Naive thymus-derived CD4-positive, alpha-beta T cell (primary cell): ENCODE measurements at regions not wholly inside any gene's neighbourhood (a gene's known extent, or its start where the extent isn't known, plus 50 kb on each side); places are given as distances from the start of the nearest gene placed in this dataset.

Experiments
- ATAC-seq: fragments of 150-1000 bp; cut with Tn5 transposase; 2 replicates; pipeline ENCODE4 v1.10.0; 2021; ENCODE audit warnings: mild to moderate bottlenecking, moderate library complexity
- CTCF ChIA-PET: fragments of 350-600 bp; sonication (Branson Sonifier 250); formaldehyde crosslinking; loops from one replicate; lab custom pipeline; 2021; ENCODE audit warnings: antibody characterized with exemption; lab: Charles Lee
- POLR2A ChIA-PET: fragments of 350-600 bp; sonication (Branson Sonifier 250); formaldehyde crosslinking; loops from one replicate; lab custom pipeline; 2021; ENCODE audit warnings: antibody characterized with exemption, inconsistent platforms; lab: Charles Lee
- DNase-seq, 9 donors: peaks; one replicate each; pipeline versions ENCODE4 v3.0.0 to v3.0.0-alpha.2; 2020 to 2022; ENCODE audit warnings: mixed read lengths in 1 of 9
- H3K27ac ChIP-seq: one replicate; pipeline ENCODE4 v1.7.0; 2013; ENCODE audit warnings: mild to moderate bottlenecking, low read depth, low read length, moderate library complexity
- H3K27me3 ChIP-seq, 2 donors: one replicate each; pipeline ENCODE4 v1.7.0; 2013; ENCODE audit warnings: low read length in 2 of 2, mild to moderate bottlenecking in 2 of 2, moderate library complexity in 2 of 2; ENCODE audit not compliant: control insufficient read depth in 2 of 2, insufficient read depth in 2 of 2
- H3K36me3 ChIP-seq, 3 experiments: 1 replicate in 2 of 3; 2 replicates in 1 of 3; pipeline ENCODE4 v1.7.0; 2013; ENCODE audit warnings: low read length in 3 of 3, mild to moderate bottlenecking in 3 of 3, moderate library complexity in 1 of 3; ENCODE audit not compliant: insufficient read depth in 3 of 3, control insufficient read depth in 2 of 3
- H3K4me1 ChIP-seq, 2 donors: one replicate each; pipeline ENCODE4 v1.7.0; 2013; ENCODE audit warnings: low read length in 2 of 2, mild to moderate bottlenecking in 2 of 2, moderate library complexity in 1 of 2; ENCODE audit not compliant: control insufficient read depth in 2 of 2, insufficient read depth in 2 of 2
- H3K4me3 ChIP-seq: 2 replicates; pipeline ENCODE4 v1.7.0; 2013; ENCODE audit warnings: mild to moderate bottlenecking, low read length
- H3K9me3 ChIP-seq, 3 experiments: 1 replicate in 2 of 3; 2 replicates in 1 of 3; pipeline ENCODE4 v1.7.0; 2013; ENCODE audit warnings: low read length in 3 of 3; ENCODE audit not compliant: control insufficient read depth in 2 of 3
- H3K27ac Mint-ChIP-seq, 9 donors: one replicate each; pipeline ENCODE4 v1.8.0; 2020 to 2022; ENCODE audit warnings: mixed read lengths in 9 of 9, mild to moderate bottlenecking in 8 of 9, moderate library complexity in 5 of 9, inconsistent platforms in 2 of 9
- H3K27me3 Mint-ChIP-seq, 5 donors: one replicate each; pipeline ENCODE4 v1.8.0; 2021 to 2022; ENCODE audit warnings: mixed read lengths in 5 of 5, mild to moderate bottlenecking in 1 of 5
- H3K36me3 Mint-ChIP-seq, 5 donors: one replicate each; pipeline ENCODE4 v1.8.0; 2020 to 2022; ENCODE audit warnings: mixed read lengths in 5 of 5, mild to moderate bottlenecking in 3 of 5, inconsistent platforms in 1 of 5
- H3K4me1 Mint-ChIP-seq, 7 donors: one replicate each; pipeline ENCODE4 v1.8.0; 2020 to 2022; ENCODE audit warnings: mixed read lengths in 7 of 7, mild to moderate bottlenecking in 3 of 7, inconsistent platforms in 1 of 7
- H3K4me3 Mint-ChIP-seq, 10 donors: one replicate each; pipeline ENCODE4 v1.8.0; 2020 to 2022; ENCODE audit warnings: mild to moderate bottlenecking in 10 of 10, mixed read lengths in 10 of 10, moderate library complexity in 6 of 10, inconsistent platforms in 2 of 10
- H3K9me3 Mint-ChIP-seq, 11 donors: one replicate each; pipeline ENCODE4 v1.8.0; 2020 to 2022; ENCODE audit warnings: mixed read lengths in 11 of 11, mild to moderate bottlenecking in 4 of 11, inconsistent platforms in 1 of 11, moderate library complexity in 1 of 11
- intact Hi-C, 2 donors: fragments of 100-400 bp; cut with micrococcal nuclease; formaldehyde crosslinking; loops; one replicate each; pipeline ENCODE4 v1.15.1; 2023

GRCh38 chr6:129954749-129955431 lies 63.5 kb upstream of the L3MBTL3 start:
- H3K27ac ChIP-seq, result no peak overlapping the region
- no peaks in the 10 kb centered on the region for H3K9me3 ChIP-seq
- Mint-ChIP-seq H3K27me3 (peaks cover 0 to 7% (median 4%) of the 10 kb centered on the region in 5 donors), H3K4me3 (no peak overlapping the region), H3K27ac (no peak overlapping the region), H3K9me3 (peaks cover 0 to under 1% (median 0%) of the 10 kb centered on the region in 11 donors), H3K4me1 (peaks cover 0 to 1% (median 0%) of the 10 kb centered on the region in 7 donors), H3K36me3 (no peaks in the 10 kb centered on the region)
- H3K4me1 ChIP-seq, result no peaks in the 10 kb centered on the region
- DNase-seq (no peak), ATAC-seq (no peak)
- POLR2A ChIA-PET, result no interaction called here
- intact Hi-C loops, result no loop called here
- no peaks in the 10 kb centered on the region for H3K36me3 ChIP-seq
- CTCF ChIA-PET, result no interaction called here
- no peaks in the 10 kb centered on the region for H3K27me3 ChIP-seq
- no peak overlapping the region for H3K4me3 ChIP-seq

- no peak for DNase-seq
- Histone ChIP-seq H3K4me3 (no peak overlapping the region), H3K36me3 (no peaks in the 10 kb centered on the region), H3K9me3 (no peaks in the 10 kb centered on the region), H3K27me3 (no peaks in the 10 kb centered on the region), H3K27ac (no peak overlapping the region), H3K4me1 (no peaks in the 10 kb centered on the region)
- Mint-ChIP-seq H3K4me1 (peaks cover 0 to 3% (median 0%) of the 10 kb centered on the region in 7 donors), H3K4me3 (no peak overlapping the region), H3K27me3 (peaks cover 5 to 31% (median 8%) of the 10 kb centered on the region in 5 donors), H3K36me3 (no peaks in the 10 kb centered on the region), H3K9me3 (no peaks in the 10 kb centered on the region), H3K27ac (no peak overlapping the region)
- ChIA-PET POLR2A (no interaction called here), CTCF (no interaction called here)
- intact Hi-C loops, result no loop called here
- no peak for ATAC-seq
Observed at GRCh38 chr6:129947797-129948196, 70.6 kb upstream of the L3MBTL3 start.

- H3K27ac Mint-ChIP-seq, result no peak overlapping the region
- H3K9me3 Mint-ChIP-seq, result no peaks in the 10 kb centered on the region
- Histone ChIP-seq H3K36me3 (no peaks in the 10 kb centered on the region), H3K4me1 (no peaks in the 10 kb centered on the region), H3K9me3 (no peaks in the 10 kb centered on the region), H3K4me3 (no peak overlapping the region), H3K27me3 (no peaks in the 10 kb centered on the region), H3K27ac (no peak overlapping the region)
- ChIA-PET CTCF (interaction anchor here (0.7 kb wide), 1 partner anchor 9 kb away, joined by 3 read pairs; no protein-coding TSS in a partner anchor), POLR2A (no interaction called here)
- H3K4me1 Mint-ChIP-seq, result peaks cover 0 to 1% (median 0%) of the 10 kb centered on the region in 7 donors
- intact Hi-C loops, result no loop called here
- peaks cover 0 to 30% (median 8%) of the 10 kb centered on the region in 5 donors for H3K27me3 Mint-ChIP-seq
- ATAC-seq, result no peak
- H3K4me3 Mint-ChIP-seq, result no peak overlapping the region
- DNase-seq, result no peak
- no peaks in the 10 kb centered on the region for H3K36me3 Mint-ChIP-seq
Observed at GRCh38 chr6:129946439-129947140, 71.8 kb upstream of the L3MBTL3 start.

GRCh38 chr6:129943637-129944271 lies 74.6 kb upstream of the L3MBTL3 start:
- no peak for DNase-seq
- H3K9me3 ChIP-seq, result no peaks in the 10 kb centered on the region
- H3K4me1 Mint-ChIP-seq, result peaks cover 0 to 1% (median 0%) of the 10 kb centered on the region in 7 donors

GRCh38 chr6:129940454-129941195 lies 77.8 kb upstream of the L3MBTL3 start:
- ATAC-seq, result no peak

More at GRCh38 chr6:129943637-129944271, 74.6 kb upstream of the L3MBTL3 start:
- Mint-ChIP-seq H3K4me3 (no peak overlapping the region), H3K36me3 (no peaks in the 10 kb centered on the region), H3K9me3 (no peaks in the 10 kb centered on the region), H3K27me3 (peaks cover 4 to 44% (median 20%) of the 10 kb centered on the region in 5 donors), H3K27ac (no peak overlapping the region)
- ATAC-seq, result no peak
- no peaks in the 10 kb centered on the region for H3K4me1 ChIP-seq
- CTCF ChIA-PET, result no interaction called here
- H3K27me3 ChIP-seq, result no peaks in the 10 kb centered on the region
- no peak overlapping the region for H3K27ac ChIP-seq
- intact Hi-C loops, result no loop called here
- no peaks in the 10 kb centered on the region for H3K36me3 ChIP-seq
- POLR2A ChIA-PET, result no interaction called here
- H3K4me3 ChIP-seq, result no peak overlapping the region

More at GRCh38 chr6:129940454-129941195, 77.8 kb upstream of the L3MBTL3 start:
- Mint-ChIP-seq H3K9me3 (peaks cover 0 to 1% (median 0%) of the 10 kb centered on the region in 11 donors), H3K4me3 (no peak overlapping the region), H3K36me3 (no peaks in the 10 kb centered on the region), H3K27me3 (peaks cover 19 to 41% (median 24%) of the 10 kb centered on the region in 5 donors), H3K27ac (no peak overlapping the region), H3K4me1 (peaks cover 0 to 5% (median 0%) of the 10 kb centered on the region in 7 donors)
- intact Hi-C loops, result no loop called here
- Histone ChIP-seq H3K9me3 (no peaks in the 10 kb centered on the region), H3K36me3 (no peaks in the 10 kb centered on the region), H3K4me3 (no peak overlapping the region), H3K4me1 (no peaks in the 10 kb centered on the region), H3K27ac (no peak overlapping the region), H3K27me3 (no peaks in the 10 kb centered on the region)
- ChIA-PET CTCF (interaction anchor here (0.6 to 0.9 kb wide), 3 partner anchors 16 to 63 kb away, joined by 3 read pairs; no protein-coding TSS in a partner anchor), POLR2A (no interaction called here)
- no peak for DNase-seq
